HG03139 (cell line): ENCODE measurements at regions not wholly inside any gene's neighbourhood (a gene's known extent, or its start where the extent isn't known, plus 50 kb on each side); places are given as distances from the start of the nearest gene placed in this dataset.

ENCODE experiments used
- ATAC-seq: cut with Tn5 transposase; IDR thresholded peaks from one replicate; pipeline ENCODE4 v1.9.1; 2021; ENCODE audit not compliant: unreplicated experiment

DNA sequence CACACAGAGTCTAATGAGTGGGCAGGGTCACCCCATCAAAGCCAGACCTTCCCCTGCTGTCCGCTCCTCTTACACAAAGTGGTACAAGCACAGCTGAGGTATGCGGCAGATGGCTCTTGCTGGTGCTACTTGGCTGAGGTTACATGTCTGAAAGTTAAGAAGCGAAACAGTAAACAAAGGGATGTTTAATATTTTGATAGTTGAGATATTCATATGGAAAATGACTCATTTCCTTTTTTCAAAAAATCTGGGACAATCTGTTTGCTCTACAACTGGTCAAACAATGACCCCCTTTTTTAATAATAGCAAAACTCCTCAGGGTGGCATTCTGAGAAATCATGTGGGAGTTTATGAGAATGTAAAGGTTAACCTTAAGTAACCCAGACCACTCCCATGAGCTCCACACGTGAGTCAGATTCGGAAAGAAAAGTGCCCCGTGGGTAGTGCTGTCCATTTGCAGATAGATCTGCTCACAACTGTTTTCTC is 245.3 kb downstream of the TBXT start:
- ATAC-seq, result no peak

- no peak for ATAC-seq
These were observed 246.6 kb downstream of the TBXT start for GRCh38 chr6:165920896-165921671.

- ATAC-seq, result no peak
These were observed 250.1 kb downstream of the TBXT start for GRCh38 chr6:165917576-165917975.

DNA sequence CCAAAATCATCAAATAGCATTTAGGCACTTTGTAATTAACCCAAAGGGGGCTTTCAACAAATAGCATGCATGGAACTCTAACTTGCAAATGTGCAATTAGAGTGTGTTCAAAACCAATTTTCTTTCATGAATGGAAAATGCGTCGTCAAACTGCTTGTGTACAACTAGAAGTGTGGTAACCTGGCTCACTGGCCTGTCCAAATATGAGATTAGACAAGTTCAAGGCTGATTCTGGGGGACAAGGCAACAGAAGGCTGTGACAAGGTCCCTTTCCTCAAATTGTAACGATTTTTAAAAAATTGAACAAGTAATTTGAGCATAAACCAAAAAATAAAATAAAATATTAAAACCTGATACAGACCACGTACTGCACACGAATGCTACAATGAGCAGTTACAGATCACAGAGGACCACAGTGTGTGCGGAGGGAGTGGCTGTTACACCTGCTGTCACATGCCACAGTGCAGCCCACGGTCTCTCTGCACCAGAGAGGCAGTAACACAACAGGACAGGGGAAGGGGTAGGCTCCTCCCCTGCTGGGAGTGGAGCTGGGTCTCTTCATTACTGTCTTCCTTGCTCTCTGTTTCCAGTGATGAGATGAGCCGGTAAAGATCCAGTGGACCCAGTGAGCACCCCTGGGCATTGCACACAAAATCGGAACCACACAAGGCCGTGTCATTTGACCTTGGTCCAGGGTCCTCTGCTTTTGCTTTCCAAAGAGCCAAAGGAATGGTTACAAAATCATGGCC is 252.2 kb upstream of the PDE10A start:
- no peak for ATAC-seq

DNA sequence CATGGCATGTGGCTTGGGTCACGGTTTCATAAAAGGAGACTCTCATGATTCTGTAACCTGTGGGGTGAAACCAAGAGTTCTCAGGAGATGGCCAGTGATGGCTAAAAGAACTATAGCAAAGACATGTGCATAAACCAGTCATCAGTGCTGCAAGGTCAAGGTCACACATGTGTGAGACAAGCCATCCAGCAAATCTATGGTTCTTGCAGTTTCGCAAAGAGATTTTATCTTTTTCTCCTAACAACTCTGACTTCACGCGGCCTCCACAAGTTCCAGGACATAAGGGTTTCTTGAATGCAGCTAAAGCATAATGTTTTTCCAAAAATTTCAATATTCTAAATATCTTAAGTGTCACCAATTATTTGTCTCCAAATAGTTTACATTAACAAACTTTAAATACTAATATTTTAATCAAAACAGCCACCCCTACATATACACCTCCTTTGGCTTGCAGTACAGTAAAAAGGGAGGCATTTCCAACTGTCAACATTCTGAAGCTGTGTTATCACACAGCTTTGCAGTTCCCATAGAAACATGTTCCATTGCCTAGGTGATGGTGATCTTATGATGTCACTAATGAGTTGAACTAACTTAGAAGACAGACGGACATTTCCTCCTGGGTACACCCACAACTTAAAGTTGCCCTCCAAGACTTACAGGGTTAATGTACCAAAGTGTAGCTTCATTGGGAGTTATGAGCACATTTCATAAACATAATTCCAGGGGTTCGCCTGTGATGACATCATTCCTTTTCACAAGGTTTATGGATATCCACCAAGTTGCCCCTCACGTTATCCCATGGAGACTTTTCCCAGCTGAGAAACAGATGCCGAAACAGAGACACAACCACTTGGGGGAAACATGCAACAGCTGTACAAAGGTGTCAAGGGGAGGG is 250.9 kb upstream of the PDE10A start:
- no peak for ATAC-seq

DNA sequence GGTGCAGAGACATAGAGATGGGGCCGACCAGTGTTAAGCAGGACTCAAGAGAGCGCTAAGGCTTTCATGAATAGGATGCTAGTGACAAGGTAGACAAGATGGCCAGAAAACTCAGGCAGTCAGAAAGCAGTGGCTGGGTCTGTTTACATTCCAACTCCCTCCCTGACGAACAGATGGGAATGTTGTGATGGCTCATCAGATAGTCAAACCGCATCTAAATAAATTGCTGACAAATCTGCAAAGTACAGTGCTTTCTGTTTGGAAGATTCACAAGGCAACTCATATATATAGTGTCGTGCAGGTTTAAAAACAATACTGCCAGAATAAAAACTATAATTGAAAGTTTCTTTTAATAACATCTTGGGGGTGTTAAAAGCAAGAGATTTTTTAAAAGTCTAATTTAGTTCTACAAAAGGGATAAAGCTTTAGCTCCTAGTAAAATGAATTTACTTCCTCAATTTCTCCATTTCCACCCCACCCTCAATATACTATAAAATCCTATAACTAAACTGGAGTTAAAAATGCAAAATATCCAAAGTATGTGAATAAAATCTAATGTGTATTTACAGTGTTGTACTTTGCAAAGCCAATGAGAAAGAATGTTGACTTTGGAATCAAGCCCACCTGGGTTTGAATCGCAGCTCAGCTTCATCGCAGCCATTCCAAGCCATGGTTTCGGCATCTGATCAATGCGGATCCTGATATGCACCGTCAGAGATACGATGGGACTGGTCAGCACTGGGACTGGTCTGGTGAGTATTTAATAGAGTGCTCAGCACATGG is 247.3 kb upstream of the PDE10A start:
- ATAC-seq, result no peak

- no peak for ATAC-seq
These were observed 243.7 kb upstream of the PDE10A start for GRCh38 chr6:165906736-165907135.

DNA sequence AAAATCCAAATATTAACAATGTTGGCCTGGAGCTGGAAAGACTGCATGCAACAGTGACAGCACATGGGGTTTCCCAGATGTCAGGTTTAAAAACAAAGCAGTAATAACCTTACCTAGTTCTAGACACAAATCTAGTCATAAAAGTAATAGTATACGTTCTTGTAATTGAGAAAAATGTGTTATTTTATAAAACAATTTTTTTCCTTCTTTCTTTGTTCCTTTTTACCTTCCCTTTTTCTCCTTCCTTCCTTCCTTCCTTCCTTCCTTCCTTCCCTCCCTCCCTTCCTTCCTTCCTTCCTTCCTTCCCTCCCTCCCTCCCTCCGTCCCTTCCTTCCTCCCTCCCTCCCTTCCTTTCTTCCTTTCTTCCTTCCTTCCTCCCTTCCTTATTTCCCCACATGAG is 242.7 kb upstream of the PDE10A start:
- ATAC-seq, result no peak

- no peak for ATAC-seq
These were observed 237.9 kb upstream of the PDE10A start for GRCh38 chr6:165900970-165901369.

- no peak for ATAC-seq
These were observed 236.6 kb upstream of the PDE10A start for GRCh38 chr6:165899611-165900010.

DNA sequence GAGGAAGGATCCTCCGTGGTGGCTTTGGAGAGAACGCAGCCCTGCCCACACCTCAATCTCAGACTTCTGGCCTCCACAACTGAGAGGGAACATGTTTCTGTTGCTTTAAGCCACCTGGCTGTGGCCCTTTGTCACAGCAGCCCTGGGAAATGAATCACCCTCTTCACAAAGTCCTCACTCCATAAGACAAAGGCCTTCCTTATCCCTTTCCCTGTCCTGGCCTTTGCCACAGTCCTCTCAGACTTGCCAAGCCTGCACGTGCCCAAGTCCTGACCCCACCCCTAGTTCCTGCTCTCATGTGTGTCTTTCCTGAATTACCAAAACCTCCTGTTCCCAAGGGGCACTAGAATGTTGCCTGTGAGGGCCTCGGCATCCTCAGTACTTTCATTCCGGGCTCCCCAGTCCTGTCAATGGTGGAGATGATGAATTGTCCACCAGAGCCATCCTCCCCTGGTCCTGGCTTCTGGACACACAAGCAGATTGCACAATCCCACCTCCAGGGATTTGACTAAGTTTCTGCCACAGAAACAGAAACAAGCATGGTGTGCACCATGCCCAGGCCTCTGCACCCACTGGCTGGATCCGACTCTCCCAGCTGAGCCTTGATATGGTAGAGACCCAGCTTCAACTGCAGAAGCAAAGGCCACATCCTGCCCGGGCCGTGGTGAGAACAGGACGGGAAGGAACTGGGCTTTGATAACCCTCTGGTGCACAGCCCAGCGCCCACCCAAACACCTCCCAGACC is 232.6 kb upstream of the PDE10A start:
- ATAC-seq, result no peak

DNA sequence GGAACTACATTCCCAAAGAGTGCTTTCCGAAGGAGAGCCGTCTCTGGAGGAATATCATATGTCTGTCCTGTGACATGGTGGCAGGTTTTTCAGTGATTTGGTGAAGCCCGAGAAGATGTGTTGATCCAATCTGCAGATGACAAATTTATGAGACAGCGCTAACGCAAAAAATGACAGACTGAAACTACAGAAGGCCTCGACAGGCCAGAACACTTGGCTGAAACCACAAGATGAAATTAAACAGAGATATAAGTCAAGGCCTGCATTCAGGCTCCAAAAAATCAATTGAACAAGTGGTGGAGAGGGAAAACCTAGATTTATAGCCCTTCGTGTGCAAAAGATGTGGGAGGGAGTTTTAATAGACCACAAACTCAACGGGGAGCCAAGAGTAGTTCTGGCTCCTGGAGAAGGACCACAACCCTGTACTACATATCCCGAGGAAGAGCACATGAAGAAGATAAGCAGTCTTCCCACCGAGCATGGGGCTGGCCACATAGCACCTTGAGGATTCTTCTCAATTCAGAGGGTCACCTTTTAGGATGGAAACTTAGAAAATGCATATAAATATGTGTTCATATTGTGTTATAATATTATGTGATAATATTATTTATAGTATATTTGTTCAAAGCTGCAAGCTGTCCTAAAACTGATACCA is 231.3 kb upstream of the PDE10A start:
- no peak for ATAC-seq

DNA sequence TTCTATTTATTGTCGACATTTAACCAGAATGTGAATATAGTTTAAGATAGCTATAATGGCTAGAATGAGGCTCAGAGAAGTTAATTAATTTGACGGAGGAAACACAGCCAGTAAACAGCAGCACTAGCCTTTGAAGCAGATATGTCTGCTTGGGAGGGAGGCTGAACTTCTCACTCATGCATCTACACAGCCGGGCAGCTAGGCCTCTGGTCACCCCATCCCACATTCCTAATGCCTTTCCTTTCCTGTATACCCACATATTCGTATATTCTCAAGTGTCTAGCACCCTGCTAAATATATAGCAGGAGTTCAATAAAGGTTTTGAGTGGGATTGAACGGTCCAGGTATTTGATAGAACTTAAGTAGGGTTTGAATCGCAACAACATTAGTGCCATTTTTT is 230.4 kb upstream of the PDE10A start:
- ATAC-seq, result no peak

DNA sequence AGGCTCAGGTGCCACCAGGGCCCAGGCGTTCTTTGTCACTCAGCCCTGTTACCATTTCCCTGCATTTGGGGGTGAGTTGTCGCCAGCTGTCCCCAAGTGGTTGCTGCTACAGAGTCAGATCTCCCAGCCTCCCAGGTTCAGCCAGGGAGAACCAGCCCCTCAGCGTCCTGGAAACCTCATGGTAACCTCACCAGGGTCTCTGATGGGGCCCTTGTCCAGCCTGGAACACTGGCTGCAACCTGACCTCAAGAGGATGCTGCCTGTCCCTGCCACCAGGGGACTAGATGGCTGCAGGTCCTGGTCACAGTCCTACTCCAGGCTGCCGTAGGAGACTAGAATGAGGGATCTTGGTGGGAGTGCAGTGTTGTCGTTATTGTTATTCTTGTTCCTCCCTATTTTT is 228.3 kb upstream of the PDE10A start:
- no peak for ATAC-seq

- ATAC-seq, result no peak
These were observed 227.3 kb upstream of the PDE10A start for GRCh38 chr6:165890404-165890735.

DNA sequence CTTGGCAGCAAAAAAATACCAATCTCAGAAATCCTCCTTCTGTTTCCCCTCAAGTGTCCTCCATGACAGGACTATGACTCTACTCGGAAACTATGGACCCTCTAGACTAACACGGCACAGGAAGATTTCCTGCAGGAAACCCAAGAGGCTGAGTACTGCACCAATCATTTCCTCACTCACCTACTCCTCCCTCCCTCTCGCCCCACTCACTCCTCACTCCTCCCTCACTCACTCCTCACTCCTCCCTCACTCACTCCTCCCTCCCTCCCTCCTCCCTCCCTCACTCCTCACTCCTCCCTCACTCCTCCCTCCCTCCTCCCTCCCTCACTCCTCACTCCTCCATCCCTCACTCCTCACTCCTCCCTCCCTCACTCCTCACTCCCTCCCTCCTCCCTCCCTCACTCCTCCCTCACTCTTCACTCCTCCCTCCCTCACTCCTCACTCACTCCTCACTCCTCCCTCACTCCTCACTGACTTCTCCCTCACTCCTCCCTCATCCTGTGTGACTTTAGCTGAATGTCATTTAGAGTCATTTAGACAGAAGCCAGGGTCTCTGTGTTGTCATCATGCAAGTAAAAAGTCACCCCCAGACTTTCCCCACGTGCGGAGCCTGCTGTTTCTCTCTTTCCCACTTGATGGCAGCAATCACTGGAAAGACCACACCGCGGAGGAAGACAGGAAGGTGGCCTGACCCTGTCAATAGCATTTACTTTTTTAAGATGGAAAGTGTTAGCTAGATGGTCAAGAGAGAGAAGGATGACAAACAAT is 226.8 kb upstream of the PDE10A start:
- no peak for ATAC-seq

DNA sequence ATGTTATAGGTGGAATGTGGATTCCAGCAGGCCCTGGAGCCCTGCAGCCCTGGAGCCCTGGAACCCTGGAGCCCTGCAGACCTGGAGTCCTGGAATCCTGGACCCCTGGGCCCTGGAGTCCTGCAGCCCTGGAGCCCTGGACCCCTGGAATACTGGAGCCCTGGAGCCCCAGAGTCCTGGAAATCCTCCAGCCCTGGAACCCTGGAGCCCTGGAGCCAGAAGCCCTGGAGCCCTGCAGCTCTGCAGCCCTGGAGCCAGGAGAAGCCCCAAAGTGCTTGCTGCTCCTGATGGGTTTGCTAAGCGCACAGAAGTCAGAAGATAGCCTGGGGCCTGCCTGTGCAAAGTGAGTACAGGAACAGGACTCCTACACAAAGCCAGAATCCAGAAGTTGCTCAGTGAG is 223.1 kb upstream of the PDE10A start:
- no peak for ATAC-seq

- peak; percentile 97 for ATAC-seq
These were observed 222.0 kb upstream of the PDE10A start for GRCh38 chr6:165884813-165885765.
